Activated naive CD8-positive, alpha-beta T cell treated with anti-CD3 and anti-CD28 coated beads, Interleukin-2, amount 10 ng/mL, durations not matched to agents 7 days and 5 days (primary cell): ENCODE measurements at regions not wholly inside any gene's neighbourhood (a gene's known extent, or its start where the extent isn't known, plus 50 kb on each side); places are given as distances from the start of the nearest gene placed in this dataset.

ENCODE experiments used
- ATAC-seq: fragments of 150-1000 bp; cut with Tn5 transposase; one replicate; pipeline ENCODE4 v1.10.0; 2021; ENCODE audit warnings: low read depth, moderate library complexity
- POLR2A ChIA-PET: fragments of 350-600 bp; sonication (Branson Sonifier 250); formaldehyde crosslinking; loops from one replicate; lab custom pipeline; 2021; ENCODE audit warnings: antibody characterized with exemption; lab: Charles Lee
- DNase-seq: peaks from one replicate; pipeline ENCODE4 v3.0.0; 2021
- H3K27ac Mint-ChIP-seq: one replicate; pipeline ENCODE4 v1.8.0; 2022; ENCODE audit warnings: mild to moderate bottlenecking, mixed read lengths
- H3K27me3 Mint-ChIP-seq: one replicate; pipeline ENCODE4 v1.8.0; 2022; ENCODE audit warnings: mild to moderate bottlenecking, moderate library complexity, mixed read lengths
- H3K36me3 Mint-ChIP-seq: one replicate; pipeline ENCODE4 v1.8.0; 2021; ENCODE audit warnings: mild to moderate bottlenecking, mixed read lengths
- H3K4me1 Mint-ChIP-seq: one replicate; pipeline ENCODE4 v1.8.0; 2021; ENCODE audit warnings: mixed read lengths
- H3K4me3 Mint-ChIP-seq: one replicate; pipeline ENCODE4 v1.8.0; 2022; ENCODE audit warnings: mild to moderate bottlenecking, moderate library complexity, mixed read lengths
- H3K9me3 Mint-ChIP-seq: one replicate; pipeline ENCODE4 v1.8.0; 2021; ENCODE audit warnings: mixed read lengths

DNA sequence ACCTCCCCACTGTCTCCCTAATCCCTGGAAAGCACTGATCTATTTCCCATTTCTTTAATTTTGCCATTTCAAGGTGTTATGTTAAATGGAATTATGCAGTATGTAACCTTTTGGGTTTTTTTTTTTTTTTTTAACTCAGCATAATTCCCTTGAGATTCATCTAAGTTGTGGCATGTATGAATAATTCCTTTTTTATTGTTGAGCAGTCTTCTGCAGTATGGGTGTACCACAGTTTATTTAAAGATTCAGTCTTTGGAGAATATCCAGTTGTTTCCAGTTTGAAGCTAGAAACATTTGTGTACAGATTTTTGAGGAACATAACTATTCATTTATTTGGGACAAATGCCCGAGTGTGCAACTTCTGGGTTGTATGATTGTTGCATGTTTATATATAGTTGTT, 162.2 kb upstream of the FAM78B start:
- Mint-ChIP-seq H3K36me3 (no peaks in the 10 kb centered on the region), H3K4me3 (no peak overlapping the region), H3K27me3 (peaks cover 2% of the 10 kb centered on the region), H3K27ac (no peak overlapping the region), H3K9me3 (no peaks in the 10 kb centered on the region), H3K4me1 (no peaks in the 10 kb centered on the region)
- POLR2A ChIA-PET, result no interaction called here
- DNase-seq, result no peak
- ATAC-seq, result no peak

DNA sequence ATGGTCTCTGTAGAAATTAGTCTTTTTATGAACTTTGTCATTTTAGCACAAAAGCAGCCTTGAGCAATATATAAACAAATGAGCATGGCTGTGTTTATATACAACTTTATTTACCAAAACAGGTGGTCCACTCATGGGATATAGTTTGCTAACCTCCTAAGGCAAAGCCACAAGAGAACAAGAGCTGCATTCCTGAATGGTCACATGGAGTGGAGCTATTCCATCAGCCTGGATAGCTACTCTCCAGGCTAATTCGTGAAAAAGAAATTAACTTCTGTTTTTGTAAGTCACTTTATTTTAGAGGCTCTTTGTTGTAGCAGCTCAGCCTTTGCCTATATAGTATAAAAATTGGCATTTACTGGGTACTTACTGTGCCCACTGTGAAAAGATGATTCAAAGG, 163.3 kb upstream of the FAM78B start:
- POLR2A ChIA-PET, result no interaction called here
- ATAC-seq, result no peak
- H3K9me3 Mint-ChIP-seq, result no peaks in the 10 kb centered on the region
- H3K36me3 Mint-ChIP-seq, result no peaks in the 10 kb centered on the region
- H3K27ac Mint-ChIP-seq, result no peak overlapping the region
- no peaks in the 10 kb centered on the region for H3K4me1 Mint-ChIP-seq
- H3K27me3 Mint-ChIP-seq, result peaks cover 2% of the 10 kb centered on the region
- DNase-seq, result no peak
- H3K4me3 Mint-ChIP-seq, result no peak overlapping the region

DNA sequence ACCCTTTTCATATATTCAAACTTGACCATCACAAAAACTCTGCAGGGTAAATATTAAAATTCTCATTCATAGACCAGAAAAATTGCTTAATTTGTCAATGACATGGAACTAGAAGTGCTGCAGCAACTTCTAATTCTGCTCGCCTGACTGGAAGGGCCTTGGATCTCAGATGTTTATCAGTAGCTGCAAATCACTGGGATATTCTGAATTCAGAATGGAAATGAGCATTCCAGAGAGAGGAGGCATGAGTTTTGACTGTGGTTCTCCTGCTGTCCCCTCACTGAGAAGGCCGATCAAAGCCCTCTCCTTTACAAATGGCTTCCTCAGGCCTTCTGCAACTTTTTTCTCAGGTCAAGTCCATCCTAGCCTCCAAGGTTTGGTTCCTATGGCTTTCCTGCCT, 171.3 kb upstream of the FAM78B start:
- no peaks in the 10 kb centered on the region for H3K36me3 Mint-ChIP-seq
- H3K4me1 Mint-ChIP-seq, result no peaks in the 10 kb centered on the region
- ATAC-seq (no peak), DNase-seq (no peak)
- no peaks in the 10 kb centered on the region for H3K27me3 Mint-ChIP-seq
- H3K9me3 Mint-ChIP-seq, result no peaks in the 10 kb centered on the region
- H3K27ac Mint-ChIP-seq, result no peak overlapping the region
- POLR2A ChIA-PET, result no interaction called here
- no peak overlapping the region for H3K4me3 Mint-ChIP-seq

DNA sequence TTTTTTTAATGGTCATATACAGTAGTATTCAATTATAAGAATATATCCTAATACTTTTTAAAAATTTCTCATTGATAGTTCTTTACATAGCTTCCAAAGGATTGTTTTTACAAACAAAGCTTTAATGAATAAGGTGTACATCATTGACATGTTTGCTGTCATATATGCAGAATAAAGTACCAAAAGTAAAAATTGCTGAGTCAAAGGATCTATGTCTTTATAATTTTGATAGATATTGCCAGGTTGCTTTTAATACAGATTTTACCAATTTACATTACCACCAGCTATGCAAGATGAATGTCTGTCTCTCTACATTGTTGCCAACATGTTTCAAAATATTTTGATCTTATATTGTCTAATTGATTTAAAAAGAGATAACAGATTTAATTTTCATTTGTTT, 173.9 kb upstream of the FAM78B start:
- no peak overlapping the region for H3K4me3 Mint-ChIP-seq
- no peaks in the 10 kb centered on the region for H3K4me1 Mint-ChIP-seq
- no peaks in the 10 kb centered on the region for H3K9me3 Mint-ChIP-seq
- no peak for DNase-seq
- no peak for ATAC-seq
- no peak overlapping the region for H3K27ac Mint-ChIP-seq
- POLR2A ChIA-PET, result no interaction called here
- no peaks in the 10 kb centered on the region for H3K27me3 Mint-ChIP-seq
- H3K36me3 Mint-ChIP-seq, result no peaks in the 10 kb centered on the region

DNA sequence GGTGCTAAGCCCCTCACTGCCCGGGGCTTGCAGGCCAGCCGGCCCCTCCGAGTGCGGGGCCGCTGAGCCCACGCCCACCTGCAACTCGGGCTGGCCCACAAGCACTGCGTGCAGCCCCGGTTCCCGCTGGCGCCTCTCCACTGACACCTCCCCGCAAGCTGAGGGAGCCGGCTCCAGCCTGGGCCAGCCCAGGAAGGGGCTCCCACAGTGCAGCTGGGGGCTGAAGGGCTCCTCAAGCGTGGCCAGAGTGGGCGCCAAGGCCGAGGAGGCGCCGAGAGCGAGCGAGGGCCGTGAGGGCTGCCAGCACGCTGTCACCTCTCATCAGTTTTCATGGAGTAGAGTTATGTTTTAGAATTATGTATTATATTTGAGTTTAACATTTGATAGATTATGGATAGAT, 176.5 kb upstream of the FAM78B start:
- POLR2A ChIA-PET, result no interaction called here
- Mint-ChIP-seq H3K36me3 (no peaks in the 10 kb centered on the region), H3K27ac (no peak overlapping the region), H3K4me1 (no peaks in the 10 kb centered on the region), H3K27me3 (no peaks in the 10 kb centered on the region), H3K4me3 (no peak overlapping the region), H3K9me3 (peaks cover 3% of the 10 kb centered on the region)
- ATAC-seq (no peak), DNase-seq (no peak)

DNA sequence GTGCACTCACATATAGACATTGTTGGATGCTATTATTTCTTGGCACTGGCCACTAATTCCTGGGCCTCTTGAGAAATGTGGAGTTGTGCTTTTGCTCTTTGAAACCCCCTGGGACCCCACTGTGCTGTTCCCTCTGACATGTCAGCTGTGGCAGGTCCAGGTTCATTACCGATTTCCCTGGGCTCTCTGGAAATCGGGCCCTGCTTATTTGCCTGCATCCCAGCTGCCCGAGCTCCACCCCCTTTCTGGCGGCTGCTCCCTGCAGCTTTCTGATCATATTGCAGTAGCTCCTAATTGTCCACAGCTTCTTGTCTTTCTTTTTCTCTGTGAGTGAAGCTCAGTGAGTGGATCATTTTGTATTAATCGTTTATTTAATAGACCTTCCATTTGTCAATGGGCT, 183.7 kb upstream of the FAM78B start:
- peaks cover 3% of the 10 kb centered on the region for H3K9me3 Mint-ChIP-seq
- POLR2A ChIA-PET, result interaction anchor here (0.7 kb wide), 1 partner anchor 1080 kb away, joined by 3 read pairs; no protein-coding TSS in a partner anchor
- DNase-seq (no peak), ATAC-seq (no peak)
- H3K27me3 Mint-ChIP-seq, result peaks cover 2% of the 10 kb centered on the region
- no peaks in the 10 kb centered on the region for H3K4me1 Mint-ChIP-seq
- H3K4me3 Mint-ChIP-seq, result no peak overlapping the region
- no peak overlapping the region for H3K27ac Mint-ChIP-seq
- no peaks in the 10 kb centered on the region for H3K36me3 Mint-ChIP-seq

DNA sequence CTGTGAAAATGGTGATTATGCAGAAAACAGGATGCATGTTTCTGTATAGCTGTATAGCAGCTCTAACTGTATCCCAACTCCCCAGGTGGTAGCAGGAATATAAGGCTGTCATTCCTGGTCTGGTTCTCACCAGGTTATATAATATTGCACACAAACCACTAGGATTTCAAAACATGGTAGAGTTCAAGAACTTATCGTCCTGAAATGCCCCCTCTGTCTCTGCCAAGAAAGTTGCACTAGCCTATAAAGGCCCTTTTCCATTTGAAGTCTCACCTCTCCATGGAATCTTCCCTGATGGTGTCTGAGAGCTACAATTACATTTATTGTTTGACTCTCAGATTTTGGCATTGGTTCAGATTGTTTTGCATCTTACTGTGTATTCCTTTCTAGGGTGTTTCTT, 184.9 kb upstream of the FAM78B start:
- Mint-ChIP-seq H3K36me3 (no peaks in the 10 kb centered on the region), H3K27me3 (peaks cover 2% of the 10 kb centered on the region), H3K4me1 (no peaks in the 10 kb centered on the region), H3K9me3 (peaks cover 2% of the 10 kb centered on the region), H3K4me3 (no peak overlapping the region), H3K27ac (no peak overlapping the region)
- no peak for DNase-seq
- POLR2A ChIA-PET, result no interaction called here
- ATAC-seq, result no peak

DNA sequence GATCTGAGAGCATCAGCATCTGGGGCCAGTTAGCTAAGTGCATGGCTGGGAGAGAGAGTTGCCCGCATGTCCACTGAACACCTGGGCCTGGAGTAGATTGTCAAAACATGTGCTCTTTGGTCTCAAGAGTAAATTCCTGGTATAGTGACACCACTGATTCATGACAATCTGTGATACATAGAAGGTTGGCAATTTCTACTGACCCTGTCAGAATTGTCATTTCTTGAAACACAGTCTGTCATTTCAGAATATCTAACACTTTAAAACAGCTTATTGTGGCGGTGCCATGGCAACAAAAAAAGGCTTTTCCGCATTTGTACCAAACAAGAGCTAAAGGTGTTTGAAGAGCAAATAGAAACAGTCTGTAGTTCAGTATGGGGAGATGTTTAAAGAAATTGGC, 186.4 kb upstream of the FAM78B start:
- ATAC-seq, result no peak
- no peaks in the 10 kb centered on the region for H3K36me3 Mint-ChIP-seq
- peaks cover 2% of the 10 kb centered on the region for H3K27me3 Mint-ChIP-seq
- H3K9me3 Mint-ChIP-seq, result no peaks in the 10 kb centered on the region
- no peak overlapping the region for H3K27ac Mint-ChIP-seq
- POLR2A ChIA-PET, result no interaction called here
- H3K4me3 Mint-ChIP-seq, result no peak overlapping the region
- H3K4me1 Mint-ChIP-seq, result no peaks in the 10 kb centered on the region
- DNase-seq, result no peak

DNA sequence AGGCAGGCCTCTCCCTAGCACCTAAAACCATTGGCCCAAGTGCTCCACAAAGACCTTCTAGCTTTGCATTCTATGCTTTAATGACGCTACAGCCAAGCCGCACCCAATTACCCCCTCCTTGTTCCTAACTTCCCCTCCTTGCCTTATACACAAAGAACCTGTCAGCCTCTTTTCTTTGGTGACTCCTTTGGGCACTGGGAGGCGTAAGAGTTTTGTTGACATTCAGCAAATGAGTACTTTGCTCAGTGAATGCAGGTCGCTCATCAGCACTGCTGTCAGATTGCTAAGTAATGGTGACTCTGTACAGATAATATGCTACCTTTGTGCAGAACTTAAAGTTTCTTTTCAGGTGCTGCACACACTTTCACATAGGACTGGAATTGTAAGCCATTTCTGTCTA, 187.6 kb upstream of the FAM78B start:
- H3K27me3 Mint-ChIP-seq, result peaks cover 2% of the 10 kb centered on the region
- ATAC-seq (no peak), DNase-seq (no peak)
- H3K9me3 Mint-ChIP-seq, result no peaks in the 10 kb centered on the region
- no peaks in the 10 kb centered on the region for H3K4me1 Mint-ChIP-seq
- POLR2A ChIA-PET, result no interaction called here
- H3K36me3 Mint-ChIP-seq, result no peaks in the 10 kb centered on the region
- H3K27ac Mint-ChIP-seq, result no peak overlapping the region
- H3K4me3 Mint-ChIP-seq, result no peak overlapping the region

DNA sequence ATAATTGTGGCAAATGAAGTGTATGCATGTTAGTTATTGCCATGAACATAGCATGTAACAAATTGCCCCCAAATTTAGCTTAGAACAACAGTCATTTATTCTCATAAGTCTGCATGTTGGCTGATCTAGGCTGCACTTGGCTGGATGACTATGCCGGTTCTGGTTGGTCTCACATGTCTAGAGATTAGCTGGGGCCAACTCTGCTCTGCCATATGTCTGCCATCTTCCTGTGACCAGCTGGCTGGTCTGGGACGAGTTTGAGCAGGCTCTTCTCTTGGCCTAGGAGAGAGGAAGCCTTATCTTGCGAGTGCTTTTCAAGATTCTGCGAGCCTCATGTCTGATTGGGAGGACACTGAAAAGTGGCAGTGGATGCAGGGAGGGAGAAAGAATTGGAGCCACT, 198.3 kb upstream of the FAM78B start:
- ATAC-seq (no peak), DNase-seq (no peak)
- POLR2A ChIA-PET, result no interaction called here
- peaks cover 4% of the 10 kb centered on the region for H3K27me3 Mint-ChIP-seq
- no peak overlapping the region for H3K4me3 Mint-ChIP-seq
- no peaks in the 10 kb centered on the region for H3K36me3 Mint-ChIP-seq
- no peak overlapping the region for H3K27ac Mint-ChIP-seq
- H3K9me3 Mint-ChIP-seq, result no peaks in the 10 kb centered on the region
- no peaks in the 10 kb centered on the region for H3K4me1 Mint-ChIP-seq

DNA sequence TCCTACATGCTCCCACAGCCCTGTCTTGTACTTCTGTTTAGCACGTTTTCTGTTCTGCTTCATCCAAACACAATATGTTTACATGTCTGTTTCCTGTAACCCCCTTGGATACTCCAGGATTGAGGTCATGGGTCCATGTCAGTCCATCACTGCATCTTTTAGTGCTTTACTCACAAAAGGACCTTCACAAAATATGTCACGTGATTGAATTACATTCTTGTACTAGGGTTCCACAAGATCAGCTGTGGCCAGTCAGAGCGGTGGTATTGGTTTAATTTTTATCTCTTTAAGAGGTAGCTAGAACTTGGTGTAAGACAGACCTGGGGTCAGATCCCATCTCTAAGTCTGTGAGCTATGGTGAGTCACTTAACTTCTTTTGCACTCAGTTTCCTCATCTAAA, 201.2 kb upstream of the FAM78B start:
- DNase-seq (no peak), ATAC-seq (no peak)
- Mint-ChIP-seq H3K36me3 (no peaks in the 10 kb centered on the region), H3K4me1 (no peaks in the 10 kb centered on the region), H3K9me3 (no peaks in the 10 kb centered on the region), H3K27me3 (peaks cover 4% of the 10 kb centered on the region), H3K4me3 (no peak overlapping the region), H3K27ac (no peak overlapping the region)
- POLR2A ChIA-PET, result no interaction called here

DNA sequence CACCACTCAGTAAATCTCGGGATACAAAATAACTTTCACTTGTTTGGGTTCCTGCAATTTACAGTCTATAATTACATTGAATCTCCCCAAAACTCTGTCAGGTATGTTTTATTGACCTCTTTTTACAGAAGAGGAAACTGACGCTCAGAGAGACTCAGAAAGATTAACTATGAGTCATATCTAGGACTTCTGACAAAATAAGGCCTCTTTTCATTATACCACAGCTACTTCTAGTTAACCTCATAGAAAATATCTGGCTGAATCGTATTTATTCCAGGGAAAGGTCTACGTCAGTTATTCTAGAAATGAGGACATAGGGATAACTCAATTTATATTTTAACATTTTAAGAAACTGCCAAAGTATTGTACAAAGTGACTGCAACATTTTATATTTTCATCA, 211.1 kb upstream of the FAM78B start:
- Mint-ChIP-seq H3K27me3 (peaks cover 5% of the 10 kb centered on the region), H3K4me1 (no peaks in the 10 kb centered on the region), H3K4me3 (no peak overlapping the region), H3K27ac (no peak overlapping the region), H3K36me3 (no peaks in the 10 kb centered on the region), H3K9me3 (no peaks in the 10 kb centered on the region)
- POLR2A ChIA-PET, result no interaction called here
- no peak for DNase-seq
- no peak for ATAC-seq

DNA sequence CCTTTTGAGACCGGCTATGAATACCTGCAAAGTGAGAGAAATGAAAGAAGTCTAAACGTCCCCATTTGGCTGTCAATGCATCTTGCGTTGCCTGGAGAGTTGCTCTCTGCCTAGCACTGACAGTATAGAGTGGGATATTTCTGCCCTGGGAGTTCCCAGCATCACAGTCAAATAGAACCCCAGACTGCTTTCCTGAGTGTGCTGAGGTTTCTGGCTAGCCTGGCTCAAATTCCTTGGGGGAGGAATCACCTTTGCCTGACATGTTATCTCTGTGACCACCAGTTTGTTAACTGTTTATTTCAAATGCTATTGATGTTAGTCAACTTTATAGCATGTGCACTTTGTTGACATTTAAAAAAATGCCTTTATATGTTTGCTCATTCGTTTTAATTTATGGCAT, 212.0 kb upstream of the FAM78B start:
- no peak for DNase-seq
- H3K36me3 Mint-ChIP-seq, result no peaks in the 10 kb centered on the region
- H3K27ac Mint-ChIP-seq, result no peak overlapping the region
- H3K4me3 Mint-ChIP-seq, result no peak overlapping the region
- POLR2A ChIA-PET, result no interaction called here
- no peaks in the 10 kb centered on the region for H3K4me1 Mint-ChIP-seq
- H3K27me3 Mint-ChIP-seq, result peaks cover 5% of the 10 kb centered on the region
- no peaks in the 10 kb centered on the region for H3K9me3 Mint-ChIP-seq
- ATAC-seq, result no peak

DNA sequence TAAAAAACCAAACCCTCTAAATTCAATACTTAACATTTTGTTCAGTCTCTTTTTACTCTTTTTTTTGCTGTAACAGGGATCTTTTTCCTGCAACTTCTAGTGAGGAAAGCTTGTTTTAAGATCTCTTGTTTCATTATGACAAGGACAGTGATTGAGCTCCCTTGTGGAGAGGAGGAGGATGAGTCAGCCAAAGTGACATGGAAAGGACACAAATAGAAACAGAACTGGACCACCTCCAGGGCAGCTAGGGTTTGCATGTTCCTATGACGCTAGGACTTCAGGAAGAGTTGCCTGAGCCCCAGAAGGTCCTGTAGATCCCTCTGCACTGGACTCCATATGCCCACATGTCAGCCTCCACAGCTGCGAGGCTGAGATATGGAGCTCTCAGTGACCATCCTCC, 212.6 kb upstream of the FAM78B start:
- no peak for DNase-seq
- Mint-ChIP-seq H3K36me3 (no peaks in the 10 kb centered on the region), H3K4me1 (no peaks in the 10 kb centered on the region), H3K4me3 (no peak overlapping the region), H3K27ac (no peak overlapping the region), H3K27me3 (peaks cover 5% of the 10 kb centered on the region), H3K9me3 (no peaks in the 10 kb centered on the region)
- POLR2A ChIA-PET, result no interaction called here
- ATAC-seq, result no peak

DNA sequence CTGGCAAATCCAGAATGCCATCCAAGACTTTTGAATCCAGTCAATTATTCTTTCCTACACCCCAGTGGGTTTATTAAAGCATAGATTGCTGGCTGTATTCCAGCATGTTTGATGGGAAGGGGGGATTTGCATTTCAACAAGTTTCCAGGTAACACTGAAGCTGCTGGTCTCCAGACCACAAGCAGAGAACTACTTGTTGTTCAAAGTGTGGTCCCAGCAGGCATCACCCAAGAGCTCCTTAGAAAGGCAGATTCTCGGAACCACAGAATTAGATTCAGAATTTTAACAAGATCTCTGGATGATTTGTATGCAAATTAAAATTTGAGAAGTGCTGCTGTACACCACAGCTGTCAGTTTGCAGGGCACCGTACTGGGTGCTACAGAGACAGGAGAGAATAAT, 216.3 kb upstream of the FAM78B start:
- Mint-ChIP-seq H3K27ac (no peak overlapping the region), H3K4me3 (no peak overlapping the region)

More for the DNA sequence above, 216.3 kb upstream of the FAM78B start:
- peaks cover 1% of the 10 kb centered on the region for H3K27me3 Mint-ChIP-seq
- H3K36me3 Mint-ChIP-seq, result no peaks in the 10 kb centered on the region
- POLR2A ChIA-PET, result no interaction called here
- no peaks in the 10 kb centered on the region for H3K9me3 Mint-ChIP-seq
- no peaks in the 10 kb centered on the region for H3K4me1 Mint-ChIP-seq
- no peak for ATAC-seq
- no peak for DNase-seq
